IMR-90 (cell line): ENCODE measurements at regions not wholly inside any gene's neighbourhood (a gene's known extent, or its start where the extent isn't known, plus 50 kb on each side); places are given as distances from the start of the nearest gene placed in this dataset.

Experiments used
- ATAC-seq: fragments of 200-7000 bp; cut with Tn5 transposase; 2 replicates; pipeline ENCODE4 v1.9.1; 2020; ENCODE audit warnings: low read depth, mild to moderate bottlenecking, moderate library complexity
- BruUV-seq: library from RNA; stranded (reverse); fragments of 400-500 nt; replicated peaks from 2 replicates; lab custom pipeline; 2021; lab: Mats Ljungman, UMichigan
- CTCF ChIA-PET: fragments of 300-600 bp; formaldehyde crosslinking; extraction: SDS; loops from one replicate; lab custom pipeline; 2021; ENCODE audit warnings: antibody characterized with exemption; lab: Yijun Ruan, JAX
- POLR2A ChIA-PET: fragments of 300-600 bp; sonication (Branson Sonifier 250); formaldehyde crosslinking; loops from one replicate; lab custom pipeline; 2022; ENCODE audit warnings: antibody characterized with exemption; ENCODE audit not compliant: unreplicated experiment; lab: Charles Lee
- DNase-seq: peaks from one replicate; pipeline ENCODE4 v3.0.0; 2013
- H2AFZ ChIP-seq: replicated peaks from 2 replicates; pipeline ENCODE3; 2013; ENCODE audit warnings: low read length, mild to moderate bottlenecking; ENCODE audit not compliant: poor library complexity
- H2AK5ac ChIP-seq: 2 replicates; pipeline ENCODE4 v1.6.1; 2013; ENCODE audit warnings: low read depth, low read length, inconsistent platforms
- H2AK9ac ChIP-seq: replicated peaks from 2 replicates; pipeline ENCODE3; 2013; ENCODE audit warnings: mild to moderate bottlenecking, low read depth, low read length, moderate library complexity; ENCODE audit not compliant: poor library complexity
- H2BK120ac ChIP-seq: 2 replicates; pipeline ENCODE4 v1.6.1; 2013; ENCODE audit warnings: low read depth, low read length, inconsistent platforms
- H2BK15ac ChIP-seq: 3 replicates; pipeline ENCODE4 v1.6.1; 2013; ENCODE audit warnings: low read depth, low read length, inconsistent platforms
- H2BK20ac ChIP-seq: 2 replicates; pipeline ENCODE4 v1.6.1; 2013; ENCODE audit warnings: low read depth, mild to moderate bottlenecking, inconsistent platforms, low read length, moderate library complexity
- H2BK5ac ChIP-seq: 2 replicates; pipeline ENCODE4 v1.6.1; 2013; ENCODE audit warnings: mild to moderate bottlenecking, low read depth, low read length, inconsistent platforms; ENCODE audit not compliant: poor library complexity, severe bottlenecking
- H3K14ac ChIP-seq: replicated peaks from 2 replicates; pipeline ENCODE4 v1.6.1; 2013; ENCODE audit warnings: low read depth, low read length, inconsistent platforms
- H3K18ac ChIP-seq: 2 replicates; pipeline ENCODE4 v1.6.1; 2013; ENCODE audit warnings: low read depth, low read length, control low read depth
- H3K23ac ChIP-seq: 2 replicates; pipeline ENCODE4 v1.6.1; 2013; ENCODE audit warnings: low read depth, low read length, inconsistent platforms
- H3K27ac ChIP-seq: 2 replicates; pipeline ENCODE4 v1.5.1; 2013; ENCODE audit warnings: mild to moderate bottlenecking, control low read depth, low read length; ENCODE audit not compliant: insufficient read depth
- H3K27me3 ChIP-seq: 2 replicates; pipeline ENCODE4 v1.6.1; 2013; ENCODE audit warnings: low read length; ENCODE audit not compliant: control insufficient read depth, insufficient read depth
- H3K36me3 ChIP-seq: 2 replicates; pipeline ENCODE4 v1.6.1; 2013; ENCODE audit warnings: low read length, mixed read lengths; ENCODE audit not compliant: control insufficient read depth, insufficient read depth
- H3K4ac ChIP-seq: 2 replicates; pipeline ENCODE4 v1.6.1; 2013; ENCODE audit warnings: low read depth, low read length, inconsistent platforms
- H3K4me1 ChIP-seq: 2 replicates; pipeline ENCODE4 v1.6.1; 2013; ENCODE audit warnings: low read length, mixed read lengths; ENCODE audit not compliant: control insufficient read depth, insufficient read depth
- H3K4me2 ChIP-seq: 2 replicates; pipeline ENCODE4 v1.6.1; 2013; ENCODE audit warnings: low read depth, mild to moderate bottlenecking, control low read depth, low read length, moderate library complexity
- H3K4me3 ChIP-seq: 2 replicates; pipeline ENCODE4 v1.5.1; 2013; ENCODE audit warnings: low read depth, mild to moderate bottlenecking, control low read depth, low read length, moderate library complexity; ENCODE audit not compliant: insufficient read depth
- H3K56ac ChIP-seq: 2 replicates; pipeline ENCODE4 v1.6.1; 2013; ENCODE audit warnings: low read length, inconsistent platforms; ENCODE audit not compliant: insufficient read depth; ENCODE audit errors: extremely low read depth
- H3K79me1 ChIP-seq, 2 experiments: 2 replicates each; pipeline ENCODE4 v1.6.1; 2013; ENCODE audit warnings: low read length in 2 of 2, inconsistent platforms in 1 of 2, low read depth in 1 of 2
- H3K9ac ChIP-seq: 2 replicates; pipeline ENCODE4 v1.6.1; 2013; ENCODE audit warnings: low read depth, low read length, control low read depth
- H3K9me1 ChIP-seq: 2 replicates; pipeline ENCODE4 v1.6.1; 2013; ENCODE audit warnings: low read length, inconsistent platforms; ENCODE audit not compliant: insufficient read depth
- H3K9me3 ChIP-seq: 2 replicates; pipeline ENCODE4 v1.6.1; 2013; ENCODE audit warnings: low read length; ENCODE audit not compliant: control insufficient read depth, insufficient read depth
- H4K20me1 ChIP-seq: 2 replicates; pipeline ENCODE4 v1.6.1; 2013; ENCODE audit warnings: low read length, inconsistent platforms; ENCODE audit not compliant: insufficient read depth
- H4K5ac ChIP-seq: 2 replicates; pipeline ENCODE4 v1.6.1; 2013; ENCODE audit warnings: mild to moderate bottlenecking, low read depth, low read length, control low read depth
- H4K8ac ChIP-seq, 2 experiments: 2 replicates each; pipeline ENCODE4 v1.6.1; 2013; ENCODE audit warnings: low read depth in 2 of 2, low read length in 2 of 2, control low read depth in 1 of 2, inconsistent platforms in 1 of 2
- H4K91ac ChIP-seq: 2 replicates; pipeline ENCODE4 v1.6.1; 2013; ENCODE audit warnings: low read depth, low read length, inconsistent platforms; ENCODE audit not compliant: insufficient read depth
- CEBPB ChIP-seq: IDR thresholded peaks from 2 replicates; pipeline ENCODE4 v1.6.1; 2012; ENCODE audit warnings: low read depth, low read length, improper control_type of control experiment
- CHD1 ChIP-seq: IDR thresholded peaks from 2 replicates; pipeline ENCODE4 v1.6.1; 2012; ENCODE audit warnings: low read depth, low read length, improper control_type of control experiment
- CTCF ChIP-seq: conservative IDR thresholded peaks from 2 replicates; pipeline ENCODE4 v1.5.1; 2012; ENCODE audit warnings: mild to moderate bottlenecking, low read depth, low read length, improper control_type of control experiment
- FOS ChIP-seq: fragments of 150-350 bp; IDR thresholded peaks from 2 replicates; pipeline ENCODE4 v1.6.1; 2016; ENCODE audit warnings: low read depth, low read length
- MAZ ChIP-seq: IDR thresholded peaks from 2 replicates; pipeline ENCODE4 v1.6.1; 2012; ENCODE audit warnings: low read depth, mild to moderate bottlenecking, low read length, improper control_type of control experiment, moderate library complexity, borderline replicate concordance
- MXI1 ChIP-seq: IDR thresholded peaks from 2 replicates; pipeline ENCODE4 v1.6.1; 2012; ENCODE audit warnings: low read depth, mild to moderate bottlenecking, low read length, moderate library complexity, borderline replicate concordance
- RAD21 ChIP-seq: IDR thresholded peaks from 2 replicates; pipeline ENCODE4 v1.6.1; 2012; ENCODE audit warnings: low read length, improper control_type of control experiment
- RCOR1 ChIP-seq: IDR thresholded peaks from 2 replicates; pipeline ENCODE4 v1.6.1; 2012; ENCODE audit warnings: mild to moderate bottlenecking, low read length, improper control_type of control experiment; ENCODE audit not compliant: insufficient replicate concordance
- RFX5 ChIP-seq: IDR thresholded peaks from 2 replicates; pipeline ENCODE4 v1.8.0; 2012; ENCODE audit warnings: low read depth, mild to moderate bottlenecking, low read length, moderate library complexity
- SMC3 ChIP-seq: fragments of 150-350 bp; IDR thresholded peaks from 2 replicates; pipeline ENCODE4 v1.6.1; 2016; ENCODE audit warnings: low read depth, mild to moderate bottlenecking, antibody characterized with exemption, low read length, moderate library complexity
- USF2 ChIP-seq: fragments of 150-350 bp; IDR thresholded peaks from 2 replicates; pipeline ENCODE4 v1.6.1; 2017; ENCODE audit warnings: mild to moderate bottlenecking, antibody characterized with exemption, low read length, low read depth
- WGBS, 2 experiments: methylation state at CpG; one replicate each; pipeline versions ENCODE4 v1.1.5 to v1.1.7; 2013; ENCODE audit warnings: missing lambda C conversion rate in 2 of 2; ENCODE audit not compliant: insufficient read length in 1 of 2; ENCODE audit errors: extremely low coverage in 2 of 2; 5-methylcytosine and 5-hydroxymethylcytosine counted together
- dilution Hi-C: fragments of 300-500 bp; cut with HindIII; formaldehyde crosslinking; loops from one replicate; pipeline ENCODE4 v1.14.3; 2018; ENCODE audit warnings: low sequenced_read_pairs; ENCODE audit not compliant: unreplicated experiment
- in situ Hi-C: fragments of 300-500 bp; cut with MboI; formaldehyde crosslinking; loops from 3 replicates; pipeline ENCODE4 v1.14.3; 2019; ENCODE audit warnings: low sequenced_read_pairs, inconsistent platforms, mixed read lengths
- intact Hi-C: fragments of 100-400 bp; cut with micrococcal nuclease; formaldehyde crosslinking; loops from 2 replicates; pipeline ENCODE4 v1.10.0; 2022

GRCh38 chr4:32140636-32141035 lies 1420.5 kb downstream of the PCDH7 start:
- peak overlapping the region; percentile 50; the same call in 1 of the 2 replicates for H3K4me2 ChIP-seq
- dilution Hi-C loops (no loop called here), in situ Hi-C loops (no loop called here), intact Hi-C loops (no loop called here)
- ATAC-seq, result peak; percentile 67
- no peak overlapping the region for H2BK20ac ChIP-seq
- no peak overlapping the region for H4K5ac ChIP-seq
- H3K27me3 ChIP-seq, result no peaks in the 10 kb centered on the region
- DNase-seq, result peak; percentile 47
- no peaks in the 10 kb centered on the region for H3K9me1 ChIP-seq
- no peak overlapping the region for H2BK5ac ChIP-seq
- H2BK120ac ChIP-seq, result no peak overlapping the region
- no peak overlapping the region for H3K56ac ChIP-seq
- POLR2A ChIA-PET, result no interaction called here
- H2BK15ac ChIP-seq, result no peak overlapping the region
- H3K18ac ChIP-seq, result no peak overlapping the region; the same call in 1 of the 2 replicates
- no peaks in the 10 kb centered on the region for H3K79me1 ChIP-seq
- H3K36me3 ChIP-seq, result no peaks in the 10 kb centered on the region
- no peak overlapping the region for H2AK9ac ChIP-seq
- H4K20me1 ChIP-seq, result no peaks in the 10 kb centered on the region
- no peaks in the 10 kb centered on the region for H3K4me1 ChIP-seq
- no peak overlapping the region for H4K8ac ChIP-seq
- H3K4me3 ChIP-seq, result no peak overlapping the region
- TF ChIP-seq RCOR1 (no peak), FOS (no peak), CEBPB (no peak), RFX5 (no peak), MAZ (no peak), SMC3 (no peak), RAD21 (no peak), USF2 (no peak), CHD1 (no peak), CTCF (no peak), MXI1 (no peak)
- H3K23ac ChIP-seq, result no peak overlapping the region
- 80% methylated on average over 1 of the region's 2 CpGs; no CpG with 5 or more reads in 1 of the 2 experiments for WGBS, 2 experiments
- no peak overlapping the region for H4K91ac ChIP-seq
- H3K9ac ChIP-seq, result no peak overlapping the region
- no peak overlapping the region for H2AK5ac ChIP-seq
- H2AFZ ChIP-seq, result no peak overlapping the region
- CTCF ChIA-PET, result interaction anchor here (0.7 kb wide), 1 partner anchor 647 kb away, joined by 3 read pairs; no protein-coding TSS in a partner anchor
- no TSS peak for BruUV-seq
- no peak overlapping the region for H3K14ac ChIP-seq
- H3K27ac ChIP-seq, result no peak overlapping the region
- no peak overlapping the region for H3K4ac ChIP-seq
- H3K9me3 ChIP-seq, result peaks cover 2% of the 10 kb centered on the region; the same call in 1 of the 2 replicates
